GM12891 (cell line): ENCODE measurements at regions not wholly inside any gene's neighbourhood (a gene's known extent, or its start where the extent isn't known, plus 50 kb on each side); places are given as distances from the start of the nearest gene placed in this dataset.

Source experiments
- DNase-seq: peaks from one replicate; pipeline ENCODE4 v3.0.0; 2011; ENCODE audit warnings: low spot score; ENCODE audit not compliant: insufficient read length
- FAIRE-seq: peaks from 2 replicates; lab custom pipeline; 2011; peaks lifted over from hg19 to GRCh38; lab: Jason Lieb, UNC
- PAX5 ChIP-seq: IDR thresholded peaks from 2 replicates; pipeline ENCODE4 v1.6.1; 2011; ENCODE audit warnings: low read length, moderate library complexity, mild to moderate bottlenecking; ENCODE audit not compliant: insufficient read depth, severe bottlenecking
- POLR2A ChIP-seq: IDR thresholded peaks from 2 replicates; pipeline ENCODE4 v1.6.1; 2011; ENCODE audit warnings: low read depth, low read length, control low read depth
- POLR2AphosphoS5 ChIP-seq: IDR thresholded peaks from 2 replicates; pipeline ENCODE4 v1.6.1; 2011; ENCODE audit warnings: low read depth, low read length, control low read depth
- POU2F2 ChIP-seq: IDR thresholded peaks from 2 replicates; pipeline ENCODE4 v1.6.1; 2011; ENCODE audit warnings: low read depth, mild to moderate bottlenecking, control low read depth, low read length, moderate library complexity
- SPI1 ChIP-seq: IDR thresholded peaks from 2 replicates; pipeline ENCODE4 v1.6.1; 2011; ENCODE audit warnings: low read depth, low read length, control low read depth
- TAF1 ChIP-seq: IDR thresholded peaks from 2 replicates; pipeline ENCODE4 v1.6.1; 2011; ENCODE audit warnings: low read depth, low read length, control low read depth

GRCh38 chr9:95667789-95668188, 151.0 kb upstream of the PTCH1 start:
- DNase-seq = no peak
- TF ChIP-seq PAX5 (no peak), POLR2AphosphoS5 (no peak), TAF1 (no peak), POLR2A (no peak), POU2F2 (no peak), SPI1 (no peak)

GRCh38 chr9:95666785-95667155, 150.0 kb upstream of the PTCH1 start:
- DNase-seq (no peak), FAIRE-seq (no peak)
- TF ChIP-seq SPI1 (no peak), POLR2A (no peak)

More at GRCh38 chr9:95667789-95668188, 151.0 kb upstream of the PTCH1 start:
- no peak for FAIRE-seq

DNA sequence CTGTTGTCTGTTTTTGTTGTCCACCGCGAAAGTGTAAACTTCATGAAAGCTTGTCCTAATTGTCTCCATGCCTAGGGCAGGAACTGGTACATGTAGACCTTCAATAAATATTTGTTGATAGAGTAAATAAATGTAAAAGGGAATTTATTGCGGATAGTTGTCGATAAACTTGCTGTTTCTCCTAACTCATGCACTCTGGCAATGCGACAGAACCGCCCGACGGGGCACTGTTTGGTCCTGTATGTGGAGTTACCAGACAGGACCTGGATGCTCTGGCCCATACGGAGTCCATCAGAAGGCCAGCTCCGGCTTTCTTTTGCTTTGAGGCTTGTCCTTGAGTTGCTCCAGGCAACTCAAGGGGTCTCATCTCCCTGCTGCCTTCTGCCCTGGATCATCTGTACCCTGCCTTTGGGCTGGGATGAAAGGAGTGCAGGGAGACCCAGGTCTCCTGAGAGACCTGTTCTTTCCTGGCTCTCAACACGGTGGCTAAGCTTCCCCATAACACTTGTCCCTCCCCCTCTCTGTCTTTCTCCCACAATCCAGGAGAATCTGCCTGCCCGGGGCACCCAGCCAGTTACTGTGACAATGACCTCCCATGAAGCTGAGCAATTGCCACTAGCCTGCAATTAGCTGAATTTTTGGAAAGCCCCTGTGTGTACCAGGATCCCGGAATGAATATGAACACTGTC, 149.5 kb upstream of the PTCH1 start:
- no peak for TF ChIP-seq POLR2A
- no peak for TF ChIP-seq SPI1
- no peak for TF ChIP-seq POU2F2
- no peak for TF ChIP-seq PAX5
- no peak for TF ChIP-seq TAF1
- TF ChIP-seq POLR2AphosphoS5 = no peak
- no peak for DNase-seq

GRCh38 chr9:95653246-95653645, 136.5 kb upstream of the PTCH1 start:
- DNase-seq (no peak), FAIRE-seq (no peak)
- TF ChIP-seq TAF1 (no peak), SPI1 (no peak), POLR2AphosphoS5 (no peak), PAX5 (no peak), POU2F2 (no peak), POLR2A (no peak)

More for the DNA sequence above, 149.5 kb upstream of the PTCH1 start:
- no peak for FAIRE-seq

- DNase-seq = no peak
- TF ChIP-seq SPI1 = no peak
- TF ChIP-seq POLR2A = no peak
- no peak for TF ChIP-seq PAX5
- no peak for TF ChIP-seq TAF1
- no peak for TF ChIP-seq POLR2AphosphoS5
- TF ChIP-seq POU2F2 = no peak
- FAIRE-seq = no peak
Measured at GRCh38 chr9:95650720-95651119, 133.9 kb upstream of the PTCH1 start.

- no peak for TF ChIP-seq SPI1
- no peak for TF ChIP-seq PAX5
- DNase-seq = no peak
- FAIRE-seq = no peak
Measured at GRCh38 chr9:95649801-95650213, 133.0 kb upstream of the PTCH1 start.

DNA sequence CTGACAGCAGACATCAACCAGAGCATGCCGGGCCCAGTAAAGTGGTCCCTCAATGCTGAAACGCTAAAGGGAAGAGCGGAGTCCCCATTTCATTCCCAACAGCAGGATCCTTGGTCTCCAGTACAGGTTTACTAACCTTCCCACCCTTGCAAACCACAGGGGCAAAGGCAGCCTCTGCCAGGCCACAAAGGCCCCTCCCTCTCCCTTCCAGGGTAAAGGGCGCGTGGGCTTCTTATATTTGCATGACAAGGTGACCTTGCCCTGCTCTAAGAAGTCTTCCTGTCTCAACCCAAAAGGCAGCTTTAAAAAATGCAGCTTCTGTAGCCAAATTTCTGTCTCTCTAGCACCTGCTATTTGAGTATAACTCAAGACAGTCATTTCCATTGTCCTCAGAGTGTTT, 131.5 kb upstream of the PTCH1 start:
- FAIRE-seq (no peak), DNase-seq (no peak)
- TF ChIP-seq TAF1 (no peak), POLR2A (no peak), PAX5 (no peak), POU2F2 (no peak), SPI1 (no peak), POLR2AphosphoS5 (no peak)

DNA sequence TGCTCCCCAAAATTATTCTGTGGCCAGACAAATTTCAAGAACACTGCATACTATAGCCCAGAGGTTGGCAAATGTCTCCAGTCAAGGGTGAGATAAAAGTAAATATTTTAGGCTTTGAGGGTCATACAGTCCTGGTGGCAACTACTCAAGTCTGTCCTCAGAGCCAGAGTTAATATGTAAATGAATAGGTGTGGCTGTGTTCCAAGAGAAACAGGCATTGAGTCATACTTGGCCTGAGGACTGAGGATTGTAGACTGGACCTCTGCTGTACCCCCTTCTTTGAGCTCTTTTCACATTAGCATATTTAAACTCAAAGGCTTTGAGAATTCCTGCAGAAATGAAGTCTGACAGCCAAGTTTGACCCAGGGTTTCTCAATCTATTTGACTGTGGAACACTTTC, 129.2 kb upstream of the PTCH1 start:
- no peak for FAIRE-seq
- TF ChIP-seq POLR2AphosphoS5 (no peak), POU2F2 (no peak), POLR2A (no peak), SPI1 (no peak), PAX5 (no peak), TAF1 (no peak)
- DNase-seq = no peak

- FAIRE-seq (no peak), DNase-seq (no peak)
- no peak for TF ChIP-seq SPI1
- TF ChIP-seq POU2F2 = no peak
- TF ChIP-seq POLR2AphosphoS5 = no peak
- TF ChIP-seq PAX5 = no peak
- no peak for TF ChIP-seq TAF1
- TF ChIP-seq POLR2A = no peak
Measured at GRCh38 chr9:95645579-95645978, 128.8 kb upstream of the PTCH1 start.

DNA sequence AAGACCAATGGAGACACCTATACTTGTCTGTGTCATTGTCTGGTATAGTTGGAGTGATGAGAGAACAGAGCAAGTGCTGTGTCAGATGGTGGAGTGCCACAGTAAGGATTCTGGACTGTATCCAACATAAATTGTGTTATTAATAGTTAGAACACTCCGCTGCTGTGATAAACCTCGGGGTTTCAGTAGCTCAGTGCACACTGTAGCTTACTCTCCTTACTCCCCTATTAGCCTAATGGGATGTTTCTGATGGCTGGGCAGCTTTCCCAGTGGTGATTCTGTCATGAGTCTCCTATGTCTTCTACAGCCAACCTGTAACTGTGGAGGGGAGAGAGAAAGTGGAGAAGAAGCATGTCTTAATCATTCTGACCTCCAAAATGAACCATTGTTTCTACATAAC, 127.6 kb upstream of the PTCH1 start:
- FAIRE-seq (no peak), DNase-seq (no peak)
- no peak for TF ChIP-seq POU2F2
- TF ChIP-seq SPI1 = no peak
- TF ChIP-seq POLR2AphosphoS5 = no peak
- TF ChIP-seq TAF1 = no peak
- TF ChIP-seq PAX5 = no peak
- no peak for TF ChIP-seq POLR2A
